ENCODE measurements at regions not wholly inside any gene's neighbourhood (a gene's known extent, or its start where the extent isn't known, plus 50 kb on each side); places are given as distances from the start of the nearest gene placed in this dataset.

DNA sequence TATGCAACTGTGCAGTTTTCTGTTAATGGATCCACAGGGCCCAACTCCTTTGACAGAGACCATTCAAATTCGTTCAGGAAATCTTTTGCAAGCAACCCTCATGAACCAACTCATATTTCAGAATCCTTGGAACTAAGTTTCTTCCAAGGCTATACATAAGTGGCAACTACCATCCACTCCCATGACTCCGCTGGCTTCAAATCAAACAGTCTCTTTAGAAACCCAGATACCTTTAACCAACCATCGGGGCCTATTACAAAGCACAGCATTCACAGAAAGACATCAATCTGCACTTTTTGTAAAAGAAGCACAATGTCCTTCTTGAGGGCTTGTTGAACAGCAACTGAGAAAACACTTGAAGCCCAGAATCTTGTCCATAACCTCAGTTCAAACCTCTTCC, 526.9 kb downstream of the DTWD2 start:
- no peak for DNase-seq (ENCODE audit: low read depth)
- no peaks in the 10 kb centered on the region for H3K36me3 ChIP-seq (ENCODE audit: control insufficient read depth, insufficient read depth, low read length)
- no peaks in the 10 kb centered on the region for H3K27me3 ChIP-seq (ENCODE audit: control insufficient read depth, insufficient read depth, low read length)
- TF ChIP-seq, protein P1, sequence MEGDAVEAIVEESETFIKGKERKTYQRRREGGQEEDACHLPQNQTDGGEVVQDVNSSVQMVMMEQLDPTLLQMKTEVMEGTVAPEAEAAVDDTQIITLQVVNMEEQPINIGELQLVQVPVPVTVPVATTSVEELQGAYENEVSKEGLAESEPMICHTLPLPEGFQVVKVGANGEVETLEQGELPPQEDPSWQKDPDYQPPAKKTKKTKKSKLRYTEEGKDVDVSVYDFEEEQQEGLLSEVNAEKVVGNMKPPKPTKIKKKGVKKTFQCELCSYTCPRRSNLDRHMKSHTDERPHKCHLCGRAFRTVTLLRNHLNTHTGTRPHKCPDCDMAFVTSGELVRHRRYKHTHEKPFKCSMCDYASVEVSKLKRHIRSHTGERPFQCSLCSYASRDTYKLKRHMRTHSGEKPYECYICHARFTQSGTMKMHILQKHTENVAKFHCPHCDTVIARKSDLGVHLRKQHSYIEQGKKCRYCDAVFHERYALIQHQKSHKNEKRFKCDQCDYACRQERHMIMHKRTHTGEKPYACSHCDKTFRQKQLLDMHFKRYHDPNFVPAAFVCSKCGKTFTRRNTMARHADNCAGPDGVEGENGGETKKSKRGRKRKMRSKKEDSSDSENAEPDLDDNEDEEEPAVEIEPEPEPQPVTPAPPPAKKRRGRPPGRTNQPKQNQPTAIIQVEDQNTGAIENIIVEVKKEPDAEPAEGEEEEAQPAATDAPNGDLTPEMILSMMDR (IDR thresholded peaks at IDR 0.05; ENCODE audit: insufficient read depth, low read length, poor library complexity, severe bottlenecking), result no peak
- no peak overlapping the region for H3K4me3 ChIP-seq (ENCODE audit: low read depth, low read length)

DNA sequence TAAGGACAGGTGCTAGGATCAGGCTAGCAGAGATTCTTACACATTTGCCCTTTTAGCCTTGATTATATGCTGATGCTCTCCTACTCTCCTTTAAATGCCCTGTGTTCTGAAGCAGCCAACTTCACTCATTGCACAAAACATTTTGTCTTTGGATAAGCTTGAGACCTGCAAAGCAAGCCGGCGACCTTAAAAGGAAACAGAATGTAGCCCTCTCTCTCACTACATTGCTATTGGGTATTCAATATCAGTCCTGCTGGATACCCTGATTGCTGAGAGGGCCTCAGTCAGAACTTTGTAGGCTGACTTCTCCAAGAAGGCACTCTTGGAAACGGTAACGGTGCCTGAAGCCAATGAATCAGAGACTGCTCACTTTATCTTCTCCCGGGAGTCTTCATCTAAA, 528.9 kb downstream of the DTWD2 start:
- TF ChIP-seq, protein P1 (IDR thresholded peaks at IDR 0.05; ENCODE audit: insufficient read depth, low read length, poor library complexity, severe bottlenecking), result no peak
- no peak for DNase-seq (ENCODE audit: low read depth)
- Histone ChIP-seq H3K4me3 (ENCODE audit: low read depth, low read length) (no peak overlapping the region), H3K27me3 (ENCODE audit: control insufficient read depth, insufficient read depth, low read length) (no peaks in the 10 kb centered on the region), H3K36me3 (ENCODE audit: control insufficient read depth, insufficient read depth, low read length) (no peaks in the 10 kb centered on the region)

DNA sequence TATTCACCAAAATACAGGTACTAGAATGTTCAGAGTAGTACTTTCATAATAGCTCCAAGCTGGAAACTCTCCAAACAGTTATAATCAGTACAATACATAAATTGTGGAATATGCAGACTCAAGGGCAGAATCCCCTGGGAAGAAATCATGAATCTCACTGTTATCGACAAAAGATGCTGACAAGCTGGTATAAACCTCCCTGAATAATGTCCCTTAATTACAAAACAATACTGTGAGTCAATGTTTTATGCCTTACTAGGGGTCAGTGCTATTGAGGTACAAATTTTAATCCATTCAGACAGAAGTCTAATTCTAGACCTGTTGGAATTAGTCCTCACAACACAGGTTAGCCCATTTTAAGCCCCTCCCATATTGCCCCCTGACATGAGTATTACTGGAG, 532.3 kb downstream of the DTWD2 start:
- TF ChIP-seq, protein P1 (IDR thresholded peaks at IDR 0.05; ENCODE audit: insufficient read depth, low read length, poor library complexity, severe bottlenecking), result no peak
- no peak for DNase-seq (ENCODE audit: low read depth)
- H3K36me3 ChIP-seq (ENCODE audit: control insufficient read depth, insufficient read depth, low read length), result no peaks in the 10 kb centered on the region
- H3K27me3 ChIP-seq (ENCODE audit: control insufficient read depth, insufficient read depth, low read length), result no peaks in the 10 kb centered on the region
- H3K4me3 ChIP-seq (ENCODE audit: low read depth, low read length), result no peak overlapping the region

DNA sequence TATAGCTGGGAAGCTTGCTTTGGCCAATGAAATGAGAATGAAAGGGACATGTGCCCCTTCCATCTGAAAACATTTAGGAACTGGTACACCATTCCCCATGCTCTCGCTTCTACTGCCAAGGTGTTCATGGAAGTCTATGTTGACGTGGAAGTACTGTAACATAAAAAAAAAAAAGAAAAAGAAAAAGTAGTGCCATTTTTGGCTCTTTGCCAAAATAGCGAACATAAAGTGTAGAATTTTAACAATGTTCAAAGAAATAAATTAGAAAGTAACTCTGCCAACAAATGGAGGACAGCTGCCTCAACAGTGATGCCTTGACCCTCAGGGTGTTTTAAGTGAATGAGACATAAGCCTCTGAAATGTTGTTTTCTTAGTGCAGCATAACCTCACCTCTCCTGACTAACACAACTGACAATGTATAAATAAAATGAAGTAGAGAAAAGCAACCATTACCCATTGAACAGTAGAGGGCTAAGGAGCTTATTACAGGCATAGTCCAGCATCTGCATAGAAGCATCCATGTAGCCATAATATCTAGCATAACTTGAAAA, 536.6 kb downstream of the DTWD2 start:
- H3K27me3 ChIP-seq (ENCODE audit: control insufficient read depth, insufficient read depth, low read length), result no peaks in the 10 kb centered on the region
- no peak overlapping the region for H3K4me3 ChIP-seq (ENCODE audit: low read depth, low read length)
- no peaks in the 10 kb centered on the region for H3K36me3 ChIP-seq (ENCODE audit: control insufficient read depth, insufficient read depth, low read length)
- TF ChIP-seq, protein P1 (IDR thresholded peaks at IDR 0.05; ENCODE audit: insufficient read depth, low read length, poor library complexity, severe bottlenecking), result no peak
- no peak for DNase-seq (ENCODE audit: low read depth)

DNA sequence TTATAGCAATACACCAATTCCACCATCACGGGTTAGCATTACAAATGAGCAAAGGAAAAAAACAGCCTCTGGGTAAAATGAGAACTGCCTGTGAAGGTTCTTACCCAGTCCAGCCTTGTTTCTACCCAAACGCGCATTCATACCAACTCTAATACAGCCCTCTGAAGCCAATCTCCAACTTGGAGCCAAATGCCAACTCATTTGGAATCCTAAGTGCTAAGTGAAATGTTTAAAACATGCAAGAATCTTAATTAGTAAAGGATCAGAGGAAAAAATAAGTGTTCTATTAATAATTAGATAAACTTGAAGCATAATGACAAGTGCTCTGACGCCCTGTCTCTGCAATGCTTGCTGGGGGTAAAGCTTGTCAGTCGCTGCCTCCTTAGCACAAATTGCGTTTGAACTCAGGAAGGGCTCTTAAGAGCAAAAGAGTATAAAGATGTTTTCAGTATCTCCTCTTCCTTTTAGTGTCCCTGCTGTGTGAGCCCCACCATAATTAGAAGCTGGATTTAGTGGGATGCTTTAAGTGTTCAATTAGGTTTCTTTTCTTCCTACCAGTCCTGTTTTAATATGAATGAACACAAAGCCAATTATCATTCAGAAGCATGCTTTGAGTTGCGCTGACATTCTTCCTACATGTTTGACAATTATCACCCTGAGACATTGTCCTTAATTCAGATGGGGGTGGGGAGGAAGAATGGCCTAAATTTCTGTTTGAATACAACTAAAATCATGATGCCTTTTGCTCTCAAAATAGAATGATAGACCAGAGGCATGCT, 537.6 kb downstream of the DTWD2 start:
- TF ChIP-seq, protein P1 (IDR thresholded peaks at IDR 0.05; ENCODE audit: insufficient read depth, low read length, poor library complexity, severe bottlenecking), result no peak
- DNase-seq (ENCODE audit: low read depth), result no peak
- Histone ChIP-seq H3K27me3 (ENCODE audit: control insufficient read depth, insufficient read depth, low read length) (no peaks in the 10 kb centered on the region), H3K36me3 (ENCODE audit: control insufficient read depth, insufficient read depth, low read length) (no peaks in the 10 kb centered on the region), H3K4me3 (ENCODE audit: low read depth, low read length) (no peak overlapping the region)

DNA sequence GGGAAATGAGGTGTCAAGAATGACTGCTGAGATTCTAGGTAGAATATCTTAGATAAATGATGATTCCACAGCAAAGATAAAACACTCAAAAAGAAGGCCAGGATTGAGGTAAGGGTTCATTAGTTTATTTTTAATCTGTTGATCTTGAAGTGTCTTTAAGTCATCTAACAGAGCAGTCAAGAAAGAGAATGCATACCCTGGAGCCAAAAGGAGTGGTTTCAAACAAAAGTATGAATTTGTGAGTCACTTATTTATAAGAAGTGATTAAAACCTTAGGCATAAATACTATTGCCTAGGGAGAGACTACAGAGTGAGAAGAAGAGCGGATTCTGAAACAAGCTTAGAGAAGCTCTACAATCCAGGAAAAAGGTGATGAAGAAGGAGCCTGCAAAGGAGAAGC, 541.0 kb downstream of the DTWD2 start:
- TF ChIP-seq, protein P1 (IDR thresholded peaks at IDR 0.05; ENCODE audit: insufficient read depth, low read length, poor library complexity, severe bottlenecking), result no peak

More for the DNA sequence above, 541.0 kb downstream of the DTWD2 start:
- Histone ChIP-seq H3K27me3 (ENCODE audit: control insufficient read depth, insufficient read depth, low read length) (no peaks in the 10 kb centered on the region), H3K4me3 (ENCODE audit: low read depth, low read length) (no peak overlapping the region), H3K36me3 (ENCODE audit: control insufficient read depth, insufficient read depth, low read length) (no peaks in the 10 kb centered on the region)
- DNase-seq (ENCODE audit: low read depth), result no peak

All from kidney epithelial cell (primary cell).